Daoy (cell line): ENCODE measurements at regions not wholly inside any gene's neighbourhood (a gene's known extent, or its start where the extent isn't known, plus 50 kb on each side); places are given as distances from the start of the nearest gene placed in this dataset.
A peak's percentile ranks its signal among the peaks of the same experiment; 100 is the strongest.

ENCODE experiments used
- DNase-seq: peaks from one replicate; pipeline ENCODE4 v3.0.0-alpha.2; 2015; ENCODE audit warnings: low read depth

GRCh38 chr12:34291001-34291400 is 268.7 kb downstream of the ALG10 start:
- peak; percentile 0 for DNase-seq

DNA sequence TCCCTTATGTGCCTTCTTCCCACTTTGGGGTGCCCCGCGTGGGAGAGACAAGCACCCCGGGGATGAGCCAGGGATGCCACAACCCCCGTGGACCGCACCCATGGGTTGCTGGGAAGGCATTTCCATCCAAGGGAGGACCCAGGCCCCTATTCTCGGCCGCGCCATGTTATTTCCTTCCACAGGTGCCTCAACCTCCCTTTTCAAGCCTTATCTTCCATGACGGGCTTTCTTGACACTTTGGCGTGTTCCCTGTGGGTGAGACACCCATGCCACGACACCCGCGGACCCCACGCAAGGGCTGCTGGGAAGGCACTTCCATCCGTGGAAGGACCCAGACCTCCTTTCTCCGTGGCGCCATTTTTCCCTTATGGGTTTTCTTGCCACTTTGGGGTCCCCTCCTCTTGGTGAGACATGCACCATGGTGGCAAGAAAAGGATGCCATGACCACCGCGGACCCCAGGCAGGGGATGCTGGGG is 269.2 kb downstream of the ALG10 start:
- peak; percentile 0 for DNase-seq

DNA sequence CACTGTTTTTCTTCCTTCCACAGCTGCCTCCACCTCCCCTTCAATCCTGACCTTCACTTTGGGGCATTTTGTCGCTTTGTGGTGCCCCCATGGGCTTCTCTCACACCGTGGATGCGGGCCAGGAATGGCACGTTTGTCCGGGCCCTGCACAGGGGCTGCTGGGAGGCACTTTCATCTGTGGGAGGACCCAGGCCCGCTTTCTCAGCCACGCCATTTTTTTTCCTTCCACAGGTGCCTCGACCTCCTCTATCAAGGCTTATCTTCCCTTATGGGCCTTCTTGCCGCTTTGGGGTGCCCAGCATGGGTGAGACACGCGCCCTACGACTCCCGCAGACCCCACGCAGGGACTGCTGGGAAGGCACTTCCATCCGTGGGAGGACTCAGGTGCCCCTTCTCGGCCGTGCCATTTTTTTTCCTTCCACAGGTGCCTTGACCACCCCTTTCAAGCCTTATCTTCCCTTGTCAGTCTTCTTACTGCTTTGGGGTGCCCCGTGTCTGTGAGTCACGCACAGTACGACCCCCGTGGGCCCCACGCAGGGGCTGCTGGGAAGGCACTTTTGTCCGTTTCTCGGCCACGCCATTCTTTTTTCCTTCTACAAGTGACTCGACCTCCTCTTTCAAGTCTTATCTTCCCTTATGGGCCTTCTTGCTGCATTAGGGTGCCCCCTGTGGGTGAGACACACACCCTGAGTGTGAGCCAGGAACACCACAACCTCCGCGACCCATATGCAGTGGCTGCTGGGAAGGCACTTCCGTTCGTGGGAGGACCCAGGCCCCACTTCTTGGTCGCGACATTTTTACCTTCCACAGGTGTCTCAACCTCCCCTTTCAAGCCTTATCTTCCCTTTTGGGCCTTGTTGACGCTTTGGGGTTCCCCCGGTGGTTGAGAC is 270.7 kb downstream of the ALG10 start:
- DNase-seq, result peak; percentile 76

DNA sequence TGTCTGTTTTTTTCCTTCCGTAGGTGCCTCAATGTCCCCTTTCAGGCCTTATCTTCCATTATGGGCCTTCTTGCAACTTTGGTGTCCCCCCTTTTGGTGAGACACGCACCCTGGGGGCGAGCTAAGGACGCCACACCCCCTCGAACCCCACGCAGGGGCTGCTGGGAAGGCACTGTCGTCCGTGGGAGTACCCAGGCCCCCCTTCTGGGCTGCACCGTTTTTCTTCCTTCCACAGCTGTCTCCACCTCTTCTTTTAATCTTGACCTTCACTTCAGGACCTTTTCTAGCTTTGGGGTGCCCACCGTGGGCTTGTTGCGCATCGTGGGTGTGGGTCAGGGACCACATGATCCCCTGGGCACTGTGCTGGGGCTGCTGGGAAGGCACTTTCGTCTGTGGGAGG is 271.8 kb downstream of the ALG10 start:
- DNase-seq, result no peak

DNA sequence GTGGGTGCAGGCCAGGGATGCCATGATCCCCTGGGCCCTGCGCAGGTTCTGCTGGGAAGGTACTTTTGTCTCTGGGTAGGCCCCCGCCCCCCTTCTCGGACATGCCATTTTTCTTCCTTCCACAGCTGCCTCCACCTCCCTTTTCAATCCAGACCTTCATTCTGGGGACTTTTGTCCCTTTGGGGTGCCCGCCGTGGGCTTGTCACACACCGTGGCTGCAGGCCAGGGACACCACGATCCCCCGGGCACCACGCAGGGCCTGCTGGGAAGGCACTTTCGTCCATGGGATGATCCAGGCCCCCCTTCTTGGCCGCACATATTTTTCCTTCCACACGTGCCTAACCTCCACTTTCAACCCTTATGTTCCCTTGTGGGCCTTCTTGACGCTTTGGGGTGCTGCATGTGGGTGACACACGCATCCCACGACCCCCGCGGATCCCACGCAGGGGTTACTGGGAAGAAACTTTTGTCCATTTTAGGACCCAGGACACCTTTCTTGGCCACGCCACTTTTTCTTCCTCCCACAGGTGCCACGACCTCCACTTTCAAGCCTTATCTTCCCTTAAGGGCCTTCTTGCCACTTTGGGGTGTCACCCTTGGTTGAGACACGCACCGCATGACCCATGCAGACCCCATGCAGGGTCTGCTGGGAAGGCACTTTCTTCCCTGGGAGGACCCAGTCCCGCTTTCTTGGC is 272.5 kb downstream of the ALG10 start:
- no peak for DNase-seq

DNA sequence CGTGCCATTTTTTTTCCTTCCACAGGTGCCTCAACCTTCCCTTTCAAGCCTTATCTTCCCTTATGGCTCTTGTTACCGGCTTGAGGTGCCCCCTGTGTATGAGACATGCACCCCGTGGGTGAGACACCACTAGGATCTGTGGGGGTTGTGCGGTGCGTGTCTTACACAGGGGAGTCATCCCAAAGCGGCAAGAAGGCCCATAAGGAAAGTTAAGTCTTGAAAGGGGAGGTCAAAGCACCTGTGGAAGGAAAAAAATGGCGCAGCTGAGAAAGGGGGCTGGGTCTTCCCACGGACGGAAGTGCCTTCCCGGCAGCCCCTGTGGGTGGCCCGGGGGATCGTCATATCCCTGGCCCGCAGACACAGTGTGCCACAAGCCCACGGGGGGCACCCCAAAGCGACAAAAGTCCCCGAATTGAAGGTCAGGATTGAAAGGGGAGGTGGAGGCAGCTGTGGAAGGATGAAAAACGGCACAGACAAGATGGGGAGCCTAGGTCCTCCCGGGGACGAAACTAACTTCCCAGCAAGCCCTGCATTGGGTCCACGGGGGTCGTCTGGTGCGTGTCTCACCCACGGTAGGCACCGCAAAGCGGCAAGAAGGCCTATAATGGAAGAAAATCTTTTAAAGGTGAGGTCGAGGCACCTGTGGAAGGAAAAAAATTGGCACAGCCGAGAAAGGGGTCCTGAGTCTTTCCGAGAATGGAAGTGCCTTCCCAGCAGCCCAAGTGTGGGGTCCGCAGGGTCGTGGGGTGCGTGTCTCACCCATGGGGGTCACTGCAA is 273.3 kb downstream of the ALG10 start:
- DNase-seq, result no peak

DNA sequence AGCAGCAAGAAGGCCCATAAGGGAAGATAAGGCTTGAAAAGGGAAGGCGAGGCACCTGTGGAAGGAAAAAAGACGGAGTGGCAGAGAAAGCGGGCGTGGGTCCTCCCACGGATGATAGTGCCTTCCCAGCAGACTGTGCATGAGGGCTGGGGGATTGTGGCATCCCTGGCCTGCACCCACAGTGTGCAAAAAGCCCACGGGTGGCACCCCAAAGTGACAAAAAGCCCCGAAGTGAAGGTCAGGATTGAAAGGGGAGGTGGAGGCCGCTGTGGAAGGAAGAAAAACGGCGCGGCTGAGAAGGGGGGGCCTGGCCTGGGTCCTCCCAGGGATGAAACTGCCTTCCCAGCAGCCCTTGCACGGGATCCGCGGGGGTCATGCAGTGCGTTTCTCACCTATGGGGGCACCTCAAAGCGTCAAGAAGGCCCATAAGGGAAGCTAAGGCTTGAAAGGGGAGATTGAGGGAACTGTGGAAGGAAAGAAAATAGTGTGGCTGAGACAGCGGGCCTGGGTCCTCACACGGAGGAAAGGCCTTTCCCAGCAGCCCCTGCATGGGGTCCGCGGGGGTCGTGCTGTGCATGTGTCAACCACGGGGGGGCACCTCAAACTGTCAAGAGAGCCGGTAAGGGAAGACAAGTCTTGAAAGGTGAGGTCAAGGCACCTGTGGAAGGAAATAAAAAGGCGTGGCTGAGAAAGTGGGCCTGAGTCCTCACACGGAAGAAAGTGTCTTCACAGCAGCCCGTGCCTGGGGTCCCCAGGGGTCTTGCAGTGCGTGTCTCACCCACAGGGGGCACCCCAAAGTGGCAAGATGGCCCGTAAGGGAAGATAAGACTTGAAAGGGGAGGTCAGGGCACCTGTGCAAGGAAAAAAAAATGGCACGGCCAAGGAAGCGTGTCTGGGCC is 274.1 kb downstream of the ALG10 start:
- DNase-seq, result no peak

DNA sequence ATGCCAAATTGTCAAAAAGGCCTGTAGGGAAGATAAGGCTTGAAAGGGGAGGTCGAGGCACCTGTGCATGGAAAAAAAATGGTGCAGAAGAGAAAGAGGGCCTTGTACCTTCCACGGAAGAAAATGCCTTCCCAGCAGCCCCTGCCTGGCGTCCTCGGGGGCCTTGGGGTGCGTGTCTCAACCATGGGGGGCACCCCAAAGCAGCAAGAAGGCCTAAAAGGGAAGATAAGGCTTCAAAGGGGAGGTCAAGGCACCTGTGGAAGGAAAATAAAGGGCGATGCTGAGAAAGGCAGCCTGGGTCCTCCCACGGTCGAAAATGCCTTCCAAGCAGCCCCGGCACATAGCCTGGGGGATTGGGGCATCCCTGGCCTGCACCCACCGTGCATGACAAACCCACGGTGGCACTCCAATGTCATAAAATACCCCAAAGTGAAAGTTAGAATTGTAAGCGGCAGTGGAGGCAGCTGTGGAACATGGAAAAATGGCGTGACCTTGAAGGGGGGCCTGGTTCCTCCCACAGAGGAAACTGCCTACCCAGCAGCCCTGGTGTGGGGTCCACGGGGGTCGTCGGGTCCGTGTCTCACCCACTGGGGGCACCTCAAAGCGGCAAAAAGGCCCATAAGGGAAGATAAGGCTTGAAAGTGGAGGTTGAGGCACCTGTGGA is 275.0 kb downstream of the ALG10 start:
- DNase-seq, result no peak

DNA sequence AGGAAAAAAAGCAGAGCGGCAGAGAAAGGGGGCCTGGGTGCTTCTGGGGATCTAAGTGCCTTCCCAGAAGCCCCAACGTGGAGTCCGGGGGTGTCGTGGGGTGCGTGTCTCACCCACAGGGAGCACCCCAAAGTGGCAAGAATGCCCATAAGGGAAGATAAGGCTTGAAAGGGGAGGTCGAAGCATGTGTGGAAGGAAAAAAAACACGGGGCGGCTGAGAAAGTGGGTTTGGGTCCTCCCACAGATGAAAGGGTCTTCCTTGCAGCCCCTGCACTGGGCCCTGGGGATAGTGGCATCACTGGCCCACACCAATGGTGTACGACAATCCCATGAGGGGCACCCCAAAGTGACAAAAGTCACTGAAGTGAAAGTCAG is 275.5 kb downstream of the ALG10 start:
- no peak for DNase-seq

DNA sequence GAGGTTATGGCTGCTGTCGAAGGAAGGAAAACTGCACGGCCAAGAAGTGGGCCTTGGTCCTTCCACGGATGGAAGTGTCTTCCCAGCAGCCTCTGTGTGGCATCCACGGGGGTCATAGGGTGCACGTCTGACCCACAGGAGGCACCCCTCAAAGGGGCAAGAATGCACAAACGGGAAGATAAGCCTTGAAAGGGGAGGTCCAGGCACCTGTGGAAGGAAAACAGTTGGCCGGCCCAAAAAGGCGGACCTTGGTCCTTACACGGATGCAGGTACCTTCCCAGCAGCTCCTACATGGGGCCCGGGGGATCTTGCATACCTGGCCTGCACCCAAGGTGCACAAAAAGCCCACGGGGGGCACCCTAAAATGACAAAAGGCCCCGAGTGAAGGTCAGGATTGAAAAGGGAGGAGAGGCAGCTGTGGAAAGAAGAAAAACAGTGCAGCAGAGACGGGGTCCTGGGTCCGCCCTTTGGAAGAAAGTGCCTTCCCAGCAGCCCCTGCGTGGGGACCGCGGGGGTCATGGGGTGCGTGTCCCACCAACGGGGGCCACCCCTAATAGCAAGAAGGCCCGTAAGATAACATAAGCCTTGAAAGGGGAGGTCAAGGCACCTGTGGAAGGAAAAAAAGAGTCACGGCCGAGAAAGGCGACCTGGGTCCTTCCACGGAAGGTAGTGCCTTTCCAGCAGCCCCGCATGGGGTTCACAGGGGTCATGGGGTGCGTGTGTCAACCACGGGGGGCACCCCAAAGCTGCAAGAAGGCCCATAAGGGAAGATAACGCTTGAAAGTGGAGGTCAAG is 276.1 kb downstream of the ALG10 start:
- no peak for DNase-seq

DNA sequence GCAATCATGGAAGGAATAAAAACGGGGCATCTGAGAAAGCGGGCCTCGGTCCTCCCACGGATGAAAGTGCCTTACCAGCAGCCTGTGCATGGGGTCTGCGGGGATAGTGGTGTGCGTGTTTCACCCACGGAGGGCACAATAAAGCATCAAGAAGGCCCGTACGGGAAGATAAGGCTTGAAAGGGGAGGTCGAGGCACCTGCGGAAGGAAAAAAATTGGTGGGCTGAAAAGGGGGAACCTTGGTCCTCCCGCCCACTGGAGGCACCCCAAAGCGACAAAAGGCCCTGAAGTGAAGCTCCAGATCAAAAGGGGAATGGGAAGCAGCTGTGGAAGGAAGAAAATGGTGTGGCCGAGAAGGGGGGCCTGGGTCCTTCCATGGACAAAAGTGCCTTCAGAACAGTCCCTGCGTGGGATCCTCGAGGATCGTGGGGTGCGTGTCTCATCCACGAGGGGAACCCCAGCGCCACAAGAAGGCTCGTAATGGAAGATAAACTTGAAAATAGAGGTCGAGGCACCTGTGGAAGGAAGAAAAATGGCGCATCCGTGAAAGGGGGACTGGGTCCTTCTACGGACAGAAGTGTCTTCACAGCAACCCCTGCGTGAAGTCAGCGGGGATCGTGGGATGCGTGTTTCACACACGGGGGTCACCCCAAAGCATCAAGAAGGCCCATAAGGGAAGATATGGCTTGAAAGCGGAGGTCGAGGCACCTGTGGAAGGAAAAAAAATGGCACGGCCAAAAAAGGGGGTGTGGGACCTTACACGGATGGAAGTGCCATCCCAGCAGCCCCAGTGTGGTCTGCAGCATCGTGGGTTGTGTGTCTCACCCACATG is 276.9 kb downstream of the ALG10 start:
- DNase-seq, result no peak

DNA sequence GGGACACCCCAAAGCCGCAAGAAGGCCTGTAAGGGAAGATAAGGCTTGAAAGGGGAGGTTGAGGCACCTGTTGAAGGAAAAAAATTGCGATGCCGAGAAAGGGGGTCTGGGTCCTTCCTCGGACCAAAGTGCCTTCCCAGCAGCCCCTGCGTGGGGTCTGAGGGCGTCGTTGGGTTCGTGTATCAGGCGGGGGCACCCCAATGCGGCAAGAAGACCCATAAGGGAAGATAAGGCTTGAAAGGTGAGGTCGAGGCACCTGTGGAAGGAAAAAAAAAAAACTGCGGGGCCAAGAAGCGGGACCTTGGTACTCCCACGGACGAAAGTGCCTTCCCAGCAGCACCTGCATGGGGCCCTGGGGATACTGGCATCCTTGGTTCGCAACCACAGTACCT is 277.5 kb downstream of the ALG10 start:
- no peak for DNase-seq

DNA sequence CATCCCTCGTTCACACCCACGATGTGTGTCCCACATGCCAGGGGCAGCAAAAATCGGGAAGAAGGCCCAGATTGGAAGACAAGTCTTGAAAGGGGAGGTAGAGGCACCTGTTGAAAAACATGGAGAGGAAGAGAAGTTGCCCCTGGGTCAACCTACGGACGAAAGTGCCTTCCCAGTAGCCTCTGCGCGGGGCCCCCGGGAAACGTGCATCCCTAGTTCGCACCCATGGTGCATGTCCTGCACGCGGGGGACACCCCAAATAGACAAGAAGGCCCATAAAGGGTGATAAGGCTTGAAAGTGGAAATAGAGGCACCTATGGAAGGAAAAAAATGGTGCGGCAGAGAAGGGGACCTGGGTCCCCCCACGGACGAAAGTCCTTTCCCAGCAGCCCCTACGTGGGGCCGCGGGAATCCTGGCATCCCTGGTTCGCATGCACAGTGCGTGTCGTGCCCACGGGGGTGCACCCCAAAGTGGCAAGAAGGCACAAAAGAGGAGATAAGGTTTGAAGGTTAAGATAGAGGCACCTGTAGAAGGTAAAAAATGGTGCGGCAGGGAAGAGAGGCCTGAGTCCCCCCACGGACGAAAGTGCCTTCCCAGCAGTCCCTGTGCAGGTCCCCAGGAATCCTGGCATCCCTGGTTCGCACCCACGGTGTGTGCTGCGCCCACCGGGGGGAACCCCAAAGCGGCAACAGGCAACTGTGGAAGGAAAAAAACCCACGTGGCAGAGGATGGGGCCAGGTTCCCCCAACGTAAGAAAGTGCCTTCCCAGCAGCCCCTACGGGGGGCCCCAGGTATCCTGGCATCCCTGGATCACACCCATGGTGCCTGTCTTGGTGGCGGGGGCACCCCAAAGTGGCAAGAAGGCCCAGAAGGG is 278.3 kb downstream of the ALG10 start:
- DNase-seq, result no peak

DNA sequence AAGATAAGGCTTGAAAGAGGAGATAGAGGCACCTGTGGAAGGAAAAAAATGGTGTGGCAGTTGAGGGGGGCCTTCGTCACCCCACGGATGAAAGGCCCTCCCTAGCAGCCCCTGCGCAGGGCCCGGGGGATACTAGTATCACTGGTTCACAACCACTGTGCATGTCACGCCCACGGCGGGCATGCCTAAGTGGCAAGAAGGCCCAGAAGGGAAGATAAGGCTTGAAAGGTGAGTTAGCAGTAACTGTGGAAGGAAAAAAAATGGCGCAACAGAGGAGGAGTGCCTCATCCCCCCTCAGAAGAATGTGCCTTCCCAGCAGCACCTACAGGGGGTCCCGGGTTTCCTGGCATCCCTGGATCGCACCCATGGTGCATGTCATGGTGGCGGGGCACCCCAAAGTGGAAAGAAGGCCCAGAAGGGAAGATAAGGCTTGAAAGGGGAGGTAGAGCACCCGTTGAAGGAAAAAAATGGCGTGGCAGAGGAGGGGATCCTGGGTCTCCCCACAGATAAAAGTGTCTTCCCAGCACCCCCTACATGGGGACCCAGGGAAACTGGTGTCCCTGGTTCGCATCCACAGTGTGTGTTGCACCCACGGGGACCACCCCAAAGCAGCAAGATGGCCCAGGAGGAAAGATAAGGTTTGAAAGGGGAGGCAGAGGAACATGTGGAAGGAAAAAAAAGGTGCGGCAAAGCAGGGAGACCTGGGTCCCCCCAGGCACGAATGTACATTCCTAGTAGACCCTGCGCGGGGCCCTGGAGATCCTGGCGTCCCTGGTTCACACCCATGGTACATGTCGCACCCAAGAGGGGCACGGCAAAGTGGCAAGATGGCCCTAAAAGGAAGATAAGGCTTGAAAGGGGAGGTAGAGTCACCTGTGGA is 279.2 kb downstream of the ALG10 start:
- no peak for DNase-seq

- DNase-seq, result no peak
These were observed 280.0 kb downstream of the ALG10 start for GRCh38 chr12:34302131-34302885.
